WTC11 (cell line): ENCODE measurements at regions not wholly inside any gene's neighbourhood (a gene's known extent, or its start where the extent isn't known, plus 50 kb on each side); places are given as distances from the start of the nearest gene placed in this dataset.

ENCODE experiments used
- ATAC-seq: fragments of 200-7000 bp; cut with Tn5 transposase; 2 replicates; pipeline ENCODE4 v1.10.0; 2021; ENCODE audit warnings: mild to moderate bottlenecking, moderate library complexity
- CTCF ChIA-PET: fragments of 300-600 bp; sonication (Branson Sonifier 250); formaldehyde crosslinking; loops from one replicate; lab custom pipeline; 2021; ENCODE audit warnings: antibody characterized with exemption; lab: Charles Lee
- POLR2A ChIA-PET: fragments of 350-600 bp; sonication (Branson Sonifier 250); formaldehyde crosslinking; loops from one replicate; lab custom pipeline; 2021; ENCODE audit warnings: antibody characterized with exemption; lab: Charles Lee
- DNase-seq: peaks from one replicate; pipeline ENCODE4 v3.0.0; 2021; ENCODE audit warnings: low spot score
- H3K27ac Mint-ChIP-seq: 2 replicates; pipeline ENCODE4 v1.8.0; 2021; ENCODE audit warnings: mixed read lengths
- H3K27me3 Mint-ChIP-seq: 2 replicates; pipeline ENCODE4 v1.8.0; 2021; ENCODE audit warnings: low read depth, mild to moderate bottlenecking, moderate library complexity, mixed read lengths
- H3K36me3 Mint-ChIP-seq: 2 replicates; pipeline ENCODE4 v1.8.0; 2021; ENCODE audit warnings: mixed read lengths
- H3K4me1 Mint-ChIP-seq: 2 replicates; pipeline ENCODE4 v1.8.0; 2022; ENCODE audit warnings: mixed read lengths
- H3K4me3 Mint-ChIP-seq: 2 replicates; pipeline ENCODE4 v1.8.0; 2021; ENCODE audit warnings: mild to moderate bottlenecking, moderate library complexity, mixed read lengths
- H3K9me3 Mint-ChIP-seq: 2 replicates; pipeline ENCODE4 v1.8.0; 2021; ENCODE audit warnings: mixed read lengths
- ATF6 ChIP-seq: sonication (generic); formaldehyde crosslinking; IDR thresholded peaks from 2 replicates; pipeline ENCODE4 v1.8.1; 2023; ENCODE audit warnings: mild to moderate bottlenecking, missing genetic modification reagents
- CDX4 ChIP-seq: fragments of 250-450 bp; sonication (Bioruptor Pico); IDR thresholded peaks from 2 replicates; pipeline ENCODE4 v1.9.0; 2021; ENCODE audit warnings: moderate library complexity, mild to moderate bottlenecking, inconsistent platforms, borderline replicate concordance
- FOXK1 ChIP-seq: sonication (generic); formaldehyde crosslinking; IDR thresholded peaks from 2 replicates; pipeline ENCODE4 v1.8.0; 2022; ENCODE audit warnings: mild to moderate bottlenecking, moderate library complexity, missing genetic modification reagents
- GTF2I ChIP-seq: fragments of 250-450 bp; sonication (Bioruptor Pico); conservative IDR thresholded peaks from 2 replicates; pipeline ENCODE4 v1.4.0; 2021; ENCODE audit warnings: mild to moderate bottlenecking
- JAZF1 ChIP-seq: fragments of 250-450 bp; sonication (Bioruptor Pico); IDR thresholded peaks from 2 replicates; pipeline ENCODE4 v1.9.0; 2021; ENCODE audit warnings: moderate library complexity, mild to moderate bottlenecking, inconsistent platforms
- MXD4 ChIP-seq: fragments of 250-450 bp; sonication (Bioruptor Pico); IDR thresholded peaks from 2 replicates; pipeline ENCODE4 v1.8.0; 2021; ENCODE audit warnings: mild to moderate bottlenecking, moderate library complexity, borderline replicate concordance
- MYBL2 ChIP-seq: sonication (generic); formaldehyde crosslinking; IDR thresholded peaks from 2 replicates; pipeline ENCODE4 v1.8.1; 2023; ENCODE audit warnings: mild to moderate bottlenecking, moderate library complexity, missing genetic modification reagents
- NFATC4 ChIP-seq: fragments of 250-450 bp; sonication (Bioruptor Pico); IDR thresholded peaks from 2 replicates; pipeline ENCODE4 v1.9.0; 2021; ENCODE audit warnings: mild to moderate bottlenecking
- NFE2L1 ChIP-seq: sonication (generic); formaldehyde crosslinking; IDR thresholded peaks from 2 replicates; pipeline ENCODE4 v1.8.1; 2023; ENCODE audit warnings: missing genetic modification reagents
- NR2C2 ChIP-seq: sonication (generic); formaldehyde crosslinking; IDR thresholded peaks from 2 replicates; pipeline ENCODE4 v1.8.0; 2022; ENCODE audit warnings: mild to moderate bottlenecking, missing genetic modification reagents
- OVOL2 ChIP-seq: fragments of 250-450 bp; sonication (Bioruptor Pico); IDR thresholded peaks from 2 replicates; pipeline ENCODE4 v1.9.0; 2021; ENCODE audit warnings: mild to moderate bottlenecking, borderline replicate concordance
- PREB ChIP-seq: sonication (generic); formaldehyde crosslinking; IDR thresholded peaks from 2 replicates; pipeline ENCODE4 v1.8.1; 2022; ENCODE audit warnings: mild to moderate bottlenecking, missing genetic modification reagents, moderate library complexity, borderline replicate concordance
- RORB ChIP-seq: fragments of 250-450 bp; sonication (Bioruptor Pico); IDR thresholded peaks from 2 replicates; pipeline ENCODE4 v1.9.0; 2021; ENCODE audit warnings: mild to moderate bottlenecking
- SMAD3 ChIP-seq: sonication (generic); formaldehyde crosslinking; IDR thresholded peaks from 2 replicates; pipeline ENCODE4 v1.8.0; 2022; ENCODE audit warnings: missing genetic modification reagents, mild to moderate bottlenecking, borderline replicate concordance
- SP1 ChIP-seq: sonication (generic); formaldehyde crosslinking; conservative IDR thresholded peaks from 2 replicates; pipeline ENCODE4 v1.8.1; 2022; ENCODE audit warnings: missing genetic modification reagents
- TCF7 ChIP-seq: sonication (generic); formaldehyde crosslinking; IDR thresholded peaks from 2 replicates; pipeline ENCODE4 v1.8.0; 2022; ENCODE audit warnings: mild to moderate bottlenecking, low read depth, missing genetic modification reagents, moderate library complexity
- ZNF232 ChIP-seq: sonication (generic); formaldehyde crosslinking; IDR thresholded peaks from 2 replicates; pipeline ENCODE4 v1.8.0; 2022; ENCODE audit warnings: mild to moderate bottlenecking, missing genetic modification reagents
- ZNF281 ChIP-seq: sonication (generic); formaldehyde crosslinking; IDR thresholded peaks from 2 replicates; pipeline ENCODE4 v1.8.0; 2023; ENCODE audit warnings: mild to moderate bottlenecking, missing genetic modification reagents
- ZNF317 ChIP-seq: sonication (generic); formaldehyde crosslinking; IDR thresholded peaks from 2 replicates; pipeline ENCODE4 v1.8.1; 2023; ENCODE audit warnings: low read depth, mild to moderate bottlenecking, moderate library complexity, missing genetic modification reagents, borderline replicate concordance
- ZNF425 ChIP-seq: fragments of 250-450 bp; sonication (Bioruptor Pico); conservative IDR thresholded peaks from 2 replicates; pipeline ENCODE4 v1.9.0; 2021; ENCODE audit warnings: mild to moderate bottlenecking
- ZNF532 ChIP-seq: fragments of 250-450 bp; sonication (Bioruptor Pico); IDR thresholded peaks from 2 replicates; pipeline ENCODE4 v1.9.0; 2021; ENCODE audit warnings: mild to moderate bottlenecking, borderline replicate concordance

GRCh38 chr14:41488401-41488800, 118.3 kb upstream of the LRFN5 start (continued):
- TF ChIP-seq ZNF425 (CRISPR knock-in tag) (no peak), ATF6 (CRISPR knock-in tag) (no peak), ZNF281 (CRISPR knock-in tag) (no peak), GTF2I (no peak)
- TF ChIP-seq, all 79 proteins: peak for 0

- no peaks in the 10 kb centered on the region for H3K27me3 Mint-ChIP-seq
- POLR2A ChIA-PET, result no interaction called here
- ATAC-seq (no peak), DNase-seq (no peak)
- H3K4me1 Mint-ChIP-seq, result 0 out of 2 replicates have a peak, but pooled peaks cover 5% of the 10 kb centered on the region
- TF ChIP-seq SMAD3 (CRISPR knock-in tag) (no peak), NR2C2 (CRISPR knock-in tag) (no peak), NFE2L1 (CRISPR knock-in tag) (no peak), PREB (CRISPR knock-in tag) (no peak), NFATC4 (CRISPR knock-in tag) (no peak), ZNF232 (no peak), ZNF281 (CRISPR knock-in tag) (no peak), ZNF317 (CRISPR knock-in tag) (no peak), FOXK1 (CRISPR knock-in tag) (no peak), RORB (CRISPR knock-in tag) (no peak), JAZF1 (CRISPR knock-in tag) (no peak), OVOL2 (no peak), ZNF532 (no peak), MXD4 (CRISPR knock-in tag) (no peak), SP1 (CRISPR knock-in tag) (no peak), MYBL2 (CRISPR knock-in tag) (no peak), CDX4 (CRISPR knock-in tag) (no peak), TCF7 (no peak)
- CTCF ChIA-PET, result no interaction called here
- H3K27ac Mint-ChIP-seq, result no peak overlapping the region
- no peaks in the 10 kb centered on the region for H3K36me3 Mint-ChIP-seq
- H3K4me3 Mint-ChIP-seq, result no peak overlapping the region
- no peaks in the 10 kb centered on the region for H3K9me3 Mint-ChIP-seq
Measured at GRCh38 chr14:41482861-41483260, 123.8 kb upstream of the LRFN5 start.
